NT2/D1 (cell line): ENCODE measurements at regions not wholly inside any gene's neighbourhood (a gene's known extent, or its start where the extent isn't known, plus 50 kb on each side); places are given as distances from the start of the nearest gene placed in this dataset.

Experiments used
- SUZ12 ChIP-seq: IDR thresholded peaks from 2 replicates; pipeline ENCODE4 v1.6.1; 2011; ENCODE audit not compliant: insufficient read length, insufficient read depth; ENCODE audit errors: extremely low read depth
- YY1 ChIP-seq: IDR thresholded peaks from 2 replicates; pipeline ENCODE4 v1.6.1; 2011; ENCODE audit not compliant: insufficient read length, insufficient read depth
- ZNF274 ChIP-seq: IDR thresholded peaks from 2 replicates; pipeline ENCODE4 v1.6.1; 2011; ENCODE audit warnings: mild to moderate bottlenecking, low read depth, low read length

DNA sequence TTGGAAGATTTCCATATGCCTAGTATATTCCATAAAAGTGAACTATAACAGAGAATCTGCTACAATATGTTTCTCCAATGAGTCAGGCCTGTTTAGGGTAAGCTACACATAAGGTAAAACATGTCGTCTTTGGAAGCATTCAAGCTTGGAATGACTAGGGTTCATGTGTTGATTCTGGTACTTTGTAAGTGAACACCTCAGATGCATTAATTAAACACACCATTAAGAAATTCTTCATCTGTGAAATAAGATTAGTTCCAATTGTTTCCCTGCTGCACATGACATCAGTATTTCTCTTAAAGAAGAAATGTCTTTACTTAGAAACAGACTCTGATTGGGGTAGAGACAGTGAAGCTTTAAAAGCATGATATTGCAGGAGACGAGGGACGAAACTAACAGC, 461.1 kb upstream of the NXPH2 start:
- no peak for TF ChIP-seq SUZ12
- no peak for TF ChIP-seq ZNF274
- TF ChIP-seq YY1: no peak
